Activated B cell treated with CpG ODN at 0.5 μM for 24 hours (primary cell): ENCODE measurements at regions not wholly inside any gene's neighbourhood (a gene's known extent, or its start where the extent isn't known, plus 50 kb on each side); places are given as distances from the start of the nearest gene placed in this dataset.

ENCODE experiments used
- ATAC-seq: fragments of 200-7000 bp; cut with Tn5 transposase; one replicate; pipeline ENCODE4 v1.10.0; 2021; ENCODE audit warnings: low read depth, mild to moderate bottlenecking, moderate library complexity
- CTCF ChIA-PET: fragments of 350-600 bp; sonication (Branson Sonifier 250); formaldehyde crosslinking; loops from one replicate; lab custom pipeline; 2021; ENCODE audit warnings: antibody characterized with exemption; lab: Charles Lee
- POLR2A ChIA-PET: fragments of 350-600 bp; sonication (Branson Sonifier 250); formaldehyde crosslinking; loops from one replicate; lab custom pipeline; 2021; ENCODE audit warnings: antibody characterized with exemption; lab: Charles Lee
- DNase-seq: peaks from one replicate; pipeline ENCODE4 v3.0.0; 2022
- H3K27ac Mint-ChIP-seq: one replicate; pipeline ENCODE4 v1.8.0; 2020; ENCODE audit warnings: mixed read lengths
- H3K27me3 Mint-ChIP-seq: one replicate; pipeline ENCODE4 v1.8.0; 2021; ENCODE audit warnings: mixed read lengths
- H3K36me3 Mint-ChIP-seq: one replicate; pipeline ENCODE4 v1.8.0; 2021; ENCODE audit warnings: low read depth, mixed read lengths
- H3K4me1 Mint-ChIP-seq: one replicate; pipeline ENCODE4 v1.8.0; 2021; ENCODE audit warnings: mixed read lengths
- H3K4me3 Mint-ChIP-seq: one replicate; pipeline ENCODE4 v1.8.0; 2020; ENCODE audit warnings: mild to moderate bottlenecking, mixed read lengths
- H3K9me3 Mint-ChIP-seq: one replicate; pipeline ENCODE4 v1.8.0; 2020; ENCODE audit warnings: mixed read lengths
- intact Hi-C: fragments of 100-400 bp; cut with micrococcal nuclease; formaldehyde crosslinking; loops from one replicate; pipeline ENCODE4 v1.15.1; 2024
- TF ChIP-seq, protein P1 (sequence below): fragments of 200-600 bp; IDR thresholded peaks from one replicate; pipeline ENCODE4 v1.8.0; 2022; ENCODE audit warnings: antibody characterized with exemption, mild to moderate bottlenecking

DNA sequence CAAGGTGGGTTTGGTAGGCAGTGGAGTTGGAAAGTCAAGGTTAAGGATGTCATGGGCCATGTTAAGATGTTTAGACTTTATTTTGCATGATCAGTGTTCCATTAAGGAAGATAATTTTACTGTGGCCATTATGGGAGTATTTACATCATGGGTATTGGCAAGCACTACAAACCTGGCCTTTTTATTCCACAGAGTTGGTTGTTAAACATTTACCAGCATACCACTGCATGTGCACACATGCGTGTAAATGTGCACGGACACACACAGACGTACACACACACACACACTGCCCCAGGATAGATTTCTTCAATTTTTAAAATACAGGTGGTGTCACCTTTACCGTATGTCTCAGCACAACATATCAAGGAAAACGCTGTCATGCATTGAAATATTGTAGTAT lies 51.4 kb upstream of the ITGA6 start:
- TF ChIP-seq, protein P1, sequence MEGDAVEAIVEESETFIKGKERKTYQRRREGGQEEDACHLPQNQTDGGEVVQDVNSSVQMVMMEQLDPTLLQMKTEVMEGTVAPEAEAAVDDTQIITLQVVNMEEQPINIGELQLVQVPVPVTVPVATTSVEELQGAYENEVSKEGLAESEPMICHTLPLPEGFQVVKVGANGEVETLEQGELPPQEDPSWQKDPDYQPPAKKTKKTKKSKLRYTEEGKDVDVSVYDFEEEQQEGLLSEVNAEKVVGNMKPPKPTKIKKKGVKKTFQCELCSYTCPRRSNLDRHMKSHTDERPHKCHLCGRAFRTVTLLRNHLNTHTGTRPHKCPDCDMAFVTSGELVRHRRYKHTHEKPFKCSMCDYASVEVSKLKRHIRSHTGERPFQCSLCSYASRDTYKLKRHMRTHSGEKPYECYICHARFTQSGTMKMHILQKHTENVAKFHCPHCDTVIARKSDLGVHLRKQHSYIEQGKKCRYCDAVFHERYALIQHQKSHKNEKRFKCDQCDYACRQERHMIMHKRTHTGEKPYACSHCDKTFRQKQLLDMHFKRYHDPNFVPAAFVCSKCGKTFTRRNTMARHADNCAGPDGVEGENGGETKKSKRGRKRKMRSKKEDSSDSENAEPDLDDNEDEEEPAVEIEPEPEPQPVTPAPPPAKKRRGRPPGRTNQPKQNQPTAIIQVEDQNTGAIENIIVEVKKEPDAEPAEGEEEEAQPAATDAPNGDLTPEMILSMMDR: no peak
- peaks cover 4% of the 10 kb centered on the region for H3K9me3 Mint-ChIP-seq
- ATAC-seq (no peak), DNase-seq (no peak)
- no peak overlapping the region for H3K4me3 Mint-ChIP-seq
- ChIA-PET CTCF (no interaction called here), POLR2A (no interaction called here)
- intact Hi-C loops: no loop called here
- no peak overlapping the region for H3K27ac Mint-ChIP-seq
- H3K27me3 Mint-ChIP-seq: peaks cover 5% of the 10 kb centered on the region
- peaks cover 6% of the 10 kb centered on the region for H3K4me1 Mint-ChIP-seq
- H3K36me3 Mint-ChIP-seq: no peaks in the 10 kb centered on the region

DNA sequence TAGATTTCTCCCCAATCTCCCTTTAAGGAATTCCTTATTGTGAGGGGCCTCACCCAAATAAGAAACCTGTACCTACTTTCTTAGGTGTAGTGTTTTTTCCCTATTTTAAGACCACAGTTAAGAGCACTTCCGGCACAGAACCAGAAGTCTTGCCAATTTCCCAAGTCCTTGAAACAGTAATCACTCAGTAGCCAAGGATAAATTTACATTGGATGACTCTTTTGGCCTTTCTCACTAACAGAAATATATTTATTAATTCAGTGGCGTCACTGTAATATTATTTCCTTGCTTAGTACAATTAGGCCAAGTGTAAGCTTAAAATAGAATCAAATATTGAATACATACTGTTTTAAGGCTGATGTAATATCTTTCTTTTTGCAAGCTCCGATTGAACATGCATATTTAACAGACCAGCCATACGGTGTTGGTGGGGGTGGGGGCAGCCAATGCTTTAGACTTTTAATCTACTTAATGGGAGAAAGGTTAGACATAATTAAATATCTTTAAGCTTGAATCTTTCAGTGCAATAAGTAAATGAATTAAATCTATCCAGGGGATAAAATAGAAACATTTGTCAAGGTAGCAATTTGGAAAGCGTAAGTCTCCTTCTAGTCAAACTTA lies 50.8 kb upstream of the ITGA6 start:
- TF ChIP-seq, protein P1: no peak
- H3K4me1 Mint-ChIP-seq: peaks cover 6% of the 10 kb centered on the region
- ATAC-seq (no peak), DNase-seq (no peak)
- ChIA-PET CTCF (no interaction called here), POLR2A (no interaction called here)
- H3K27ac Mint-ChIP-seq: no peak overlapping the region
- no peaks in the 10 kb centered on the region for H3K36me3 Mint-ChIP-seq
- peaks cover 5% of the 10 kb centered on the region for H3K27me3 Mint-ChIP-seq
- intact Hi-C loops: no loop called here
- no peak overlapping the region for H3K4me3 Mint-ChIP-seq
- H3K9me3 Mint-ChIP-seq: peaks cover 4% of the 10 kb centered on the region

DNA sequence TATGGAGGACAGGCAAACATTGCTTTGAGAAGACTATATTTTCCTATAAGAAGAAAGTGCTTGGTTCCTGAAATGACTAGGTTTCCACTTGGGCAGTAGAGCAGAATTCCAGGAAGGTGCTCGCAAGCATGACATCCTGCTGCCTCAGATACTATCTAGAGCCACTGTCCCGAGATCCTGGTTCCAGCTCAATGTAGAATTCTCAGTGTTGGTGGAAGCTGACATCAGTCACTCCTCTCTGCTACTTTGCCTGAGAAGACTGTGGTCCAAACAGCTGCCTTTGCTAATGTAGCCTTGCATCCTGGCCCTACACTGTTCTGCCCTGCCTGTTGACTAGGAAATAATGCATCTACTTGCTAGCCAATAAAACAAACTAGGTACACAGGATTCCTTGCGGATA lies 50.0 kb upstream of the ITGA6 start:
- H3K4me1 Mint-ChIP-seq: peaks cover 6% of the 10 kb centered on the region
- peaks cover 4% of the 10 kb centered on the region for H3K9me3 Mint-ChIP-seq
- intact Hi-C loops: no loop called here
- no peak overlapping the region for H3K27ac Mint-ChIP-seq
- DNase-seq (no peak), ATAC-seq (no peak)
- TF ChIP-seq, protein P1: no peak
- H3K27me3 Mint-ChIP-seq: peaks cover under 1% of the 10 kb centered on the region
- ChIA-PET POLR2A (no interaction called here), CTCF (no interaction called here)
- no peaks in the 10 kb centered on the region for H3K36me3 Mint-ChIP-seq
- H3K4me3 Mint-ChIP-seq: no peak overlapping the region
